HL-60 (cell line): ENCODE measurements at regions not wholly inside any gene's neighbourhood (a gene's known extent, or its start where the extent isn't known, plus 50 kb on each side); places are given as distances from the start of the nearest gene placed in this dataset.
"Not testable (repeated sequence)": the region's sequence is repeated elsewhere in the genome, so short reads cannot be mapped to it uniquely, and the experiment has no call there.

ENCODE experiments used
- DNase-seq, 2 experiments: peaks; one replicate each; pipeline ENCODE4 v3.0.0-alpha.2; 2010 to 2020; ENCODE audit warnings: low read depth in 1 of 2, low spot score in 1 of 2
- H3K27ac ChIP-seq: fragments of 250-450 bp; sonication (Bioruptor Pico); replicated peaks from 2 replicates; pipeline ENCODE4 v1.5.1; 2020; ENCODE audit warnings: mild to moderate bottlenecking, moderate library complexity
- H3K27me3 ChIP-seq: fragments of 250-450 bp; sonication (Bioruptor Pico); 2 replicates; pipeline ENCODE4 v1.5.1; 2021; ENCODE audit warnings: mild to moderate bottlenecking, moderate library complexity; ENCODE audit not compliant: insufficient read depth, poor library complexity, severe bottlenecking
- H3K4me3 ChIP-seq: replicated peaks from 2 replicates; pipeline ENCODE4 v1.5.1; 2011; ENCODE audit warnings: mild to moderate bottlenecking, control low read depth, low read length; ENCODE audit not compliant: insufficient read depth
- CTCF ChIP-seq: IDR thresholded peaks from one replicate; pipeline ENCODE4 v1.5.1; 2011; ENCODE audit warnings: low read length, control low read depth, inconsistent platforms; ENCODE audit not compliant: insufficient read depth
- GABPA ChIP-seq: IDR thresholded peaks from 2 replicates; pipeline ENCODE4 v1.6.1; 2012; ENCODE audit warnings: low read depth
- POLR2AphosphoS5 ChIP-seq: IDR thresholded peaks from 2 replicates; pipeline ENCODE4 v1.6.1; 2012; ENCODE audit warnings: low read depth
- REST ChIP-seq: IDR thresholded peaks from 2 replicates; pipeline ENCODE4 v1.6.1; 2012; ENCODE audit warnings: low read depth; ENCODE audit not compliant: insufficient replicate concordance
- SPI1 ChIP-seq: IDR thresholded peaks from 2 replicates; pipeline ENCODE4 v1.6.1; 2012; ENCODE audit warnings: low read depth, mild to moderate bottlenecking, borderline replicate concordance

GRCh38 chr3:20480786-20481365, 294.9 kb upstream of the SGO1 start:
- no peak for DNase-seq
- TF ChIP-seq REST (no peak), CTCF (no peak), SPI1 (no peak), POLR2AphosphoS5 (no peak), GABPA (no peak)
- Histone ChIP-seq H3K27ac (no peak overlapping the region), H3K27me3 (no peaks in the 10 kb centered on the region), H3K4me3 (no peak overlapping the region)

DNA sequence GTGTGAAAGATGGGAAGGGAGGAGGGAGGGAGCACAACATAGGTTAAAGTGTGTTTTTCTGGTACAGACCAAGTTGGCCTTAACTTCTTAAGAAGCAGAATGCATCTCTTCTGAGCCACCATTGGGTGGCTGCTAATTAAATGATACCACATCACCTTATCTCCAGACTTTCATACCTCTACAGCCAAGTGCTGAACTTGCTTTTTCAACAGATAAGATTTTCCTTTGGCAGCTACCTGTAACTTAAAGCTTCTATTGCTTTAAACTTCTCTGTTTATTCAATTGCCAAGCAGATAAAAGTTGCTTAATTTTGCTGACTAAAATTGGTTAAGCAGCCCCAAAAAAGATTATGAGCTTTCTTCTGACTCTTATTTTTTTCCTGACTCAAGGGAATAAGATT, 292.4 kb upstream of the SGO1 start:
- DNase-seq: no peak
- Histone ChIP-seq H3K4me3 (no peak overlapping the region), H3K27ac (no peak overlapping the region), H3K27me3 (no peaks in the 10 kb centered on the region)
- TF ChIP-seq POLR2AphosphoS5 (no peak), GABPA (no peak)

DNA sequence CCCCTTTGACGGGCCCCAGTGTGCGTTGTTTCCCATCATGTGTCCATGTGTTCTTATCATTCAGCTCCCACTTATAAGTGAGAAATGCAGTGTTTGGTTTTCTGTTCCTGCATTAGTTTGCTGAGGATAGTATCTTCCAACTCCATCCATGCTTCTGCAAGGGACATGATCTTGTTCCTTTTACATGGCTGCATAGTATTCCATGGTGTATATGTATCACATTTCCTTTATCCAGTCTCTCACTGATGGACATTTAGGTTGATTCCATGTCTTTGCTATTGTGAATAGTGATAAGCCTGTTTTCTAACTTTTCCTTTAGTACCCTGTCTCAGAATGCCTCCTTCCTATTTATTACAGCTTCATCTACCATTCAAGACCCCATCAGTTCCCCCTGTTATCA, 278.2 kb upstream of the SGO1 start:
- H3K27me3 ChIP-seq, DNase-seq, H3K4me3 ChIP-seq, H3K27ac ChIP-seq: not testable (repeated sequence)

- no peak overlapping the region for H3K4me3 ChIP-seq
- H3K27me3 ChIP-seq: no peaks in the 10 kb centered on the region
- TF ChIP-seq GABPA: no peak
- TF ChIP-seq POLR2AphosphoS5: no peak
- TF ChIP-seq CTCF: no peak
- no peak for TF ChIP-seq SPI1
- no peak for TF ChIP-seq REST
- H3K27ac ChIP-seq: no peak overlapping the region
- no peak for DNase-seq
Measured at GRCh38 chr3:20462723-20463122, 276.7 kb upstream of the SGO1 start.

DNA sequence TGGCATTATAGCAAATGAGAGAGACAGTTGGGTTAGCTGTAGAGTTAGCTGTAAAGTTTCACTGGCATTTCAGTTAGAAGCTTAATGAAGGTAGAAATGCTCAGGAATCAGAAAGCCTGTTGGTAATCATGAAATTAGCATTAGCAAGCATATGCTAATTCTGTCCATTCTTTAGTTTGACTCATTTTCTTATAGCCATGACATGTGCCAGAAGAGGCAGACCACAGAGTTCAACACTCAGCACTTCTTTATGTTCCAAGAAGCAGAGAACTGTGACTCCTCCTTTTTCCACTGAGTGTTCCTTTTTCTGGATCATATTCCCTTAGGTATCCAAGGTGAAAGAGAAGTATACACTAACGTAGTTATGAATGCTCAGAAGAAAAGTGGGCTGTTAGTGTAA, 276.2 kb upstream of the SGO1 start:
- Histone ChIP-seq H3K4me3 (no peak overlapping the region), H3K27ac (no peak overlapping the region), H3K27me3 (no peaks in the 10 kb centered on the region)
- TF ChIP-seq POLR2AphosphoS5 (no peak), CTCF (no peak), GABPA (no peak), SPI1 (no peak), REST (no peak)
- no peak for DNase-seq
